Left cardiac atrium (tissue), 4 donors: ENCODE measurements at regions not wholly inside any gene's neighbourhood (a gene's known extent, or its start where the extent isn't known, plus 50 kb on each side); places are given as distances from the start of the nearest gene placed in this dataset.
"Not testable (repeated sequence)": the region's sequence is repeated elsewhere in the genome, so short reads cannot be mapped to it uniquely, and the experiment has no call there.

Source experiments
- ATAC-seq, 2 donors: fragments of 200-7000 bp; cut with Tn5 transposase; one replicate each; pipeline ENCODE4 v1.9.1; 2020; ENCODE audit warnings: mild to moderate bottlenecking in 2 of 2, moderate library complexity in 2 of 2
- DNase-seq: peaks from one replicate; pipeline ENCODE4 v3.0.0-alpha.2; 2020
- intact Hi-C, 2 donors: fragments of 100-400 bp; cut with DNase I; formaldehyde crosslinking; loops; one replicate each; pipeline versions ENCODE4 v1.14.1 to v1.15.1; 2022 to 2023
- donor health status: DM: no; HTN: yes; CAD: no.
- donor health status: DM: no; HTN: yes; CAD: no; lungs with severe emphysema.
- donor health status: DM: yes; HTN: yes; CAD: no.
- donor health status: Dilated cardiomyopathy.

- no peak for ATAC-seq
- DNase-seq, result no peak
- intact Hi-C loops, result no loop called here
Observed at GRCh38 chr6:113220832-113221231, 636.3 kb upstream of the MARCKS start.

GRCh38 chr6:113221850-113222249, 635.3 kb upstream of the MARCKS start:
- DNase-seq (peak; percentile 17), ATAC-seq (no peak)
- intact Hi-C loops, result no loop called here

GRCh38 chr6:113246186-113246585, 611.0 kb upstream of the MARCKS start:
- intact Hi-C loops, result no loop called here

GRCh38 chr6:113248532-113248931, 608.6 kb upstream of the MARCKS start:
- DNase-seq (no peak), ATAC-seq (no peak)
- intact Hi-C loops, result no loop called here

More at GRCh38 chr6:113246186-113246585, 611.0 kb upstream of the MARCKS start:
- DNase-seq (no peak), ATAC-seq (no peak)

GRCh38 chr6:113254194-113254593, 603.0 kb upstream of the MARCKS start:
- ATAC-seq, DNase-seq, intact Hi-C loops: not testable (repeated sequence)

- no peak for DNase-seq
- intact Hi-C loops, result no loop called here
- no peak for ATAC-seq
Observed at GRCh38 chr6:113258771-113259170, 598.4 kb upstream of the MARCKS start.

- ATAC-seq (no peak), DNase-seq (no peak)
- intact Hi-C loops, result no loop called here
Observed at GRCh38 chr6:113271437-113271836, 585.7 kb upstream of the MARCKS start.

- intact Hi-C loops, result no loop called here
- DNase-seq (no peak), ATAC-seq (no peak)
Observed at GRCh38 chr6:113276601-113277000, 580.5 kb upstream of the MARCKS start.

- DNase-seq (no peak), ATAC-seq (no peak)
Observed at GRCh38 chr6:113277111-113277510, 580.0 kb upstream of the MARCKS start.

GRCh38 chr6:113281014-113281413, 576.1 kb upstream of the MARCKS start:
- DNase-seq, result no peak
- intact Hi-C loops, result no loop called here
- no peak for ATAC-seq

More at GRCh38 chr6:113277111-113277510, 580.0 kb upstream of the MARCKS start:
- intact Hi-C loops, result no loop called here

- intact Hi-C loops, result no loop called here
- ATAC-seq, result no peak
- DNase-seq, result no peak
Observed at GRCh38 chr6:113281431-113281830, 575.7 kb upstream of the MARCKS start.

GRCh38 chr6:113287396-113287795, 569.7 kb upstream of the MARCKS start:
- no peak for DNase-seq
- ATAC-seq, result no peak
- intact Hi-C loops, result no loop called here

- DNase-seq (no peak), ATAC-seq (no peak)
- intact Hi-C loops, result no loop called here
Observed at GRCh38 chr6:113288409-113288808, 568.7 kb upstream of the MARCKS start.

- intact Hi-C loops, result no loop called here
- no peak for ATAC-seq
Observed at GRCh38 chr6:113289166-113289565, 568.0 kb upstream of the MARCKS start.

GRCh38 chr6:113290684-113291083, 566.5 kb upstream of the MARCKS start:
- no peak for DNase-seq
- intact Hi-C loops, result no loop called here
- ATAC-seq, result no peak

More at GRCh38 chr6:113289166-113289565, 568.0 kb upstream of the MARCKS start:
- DNase-seq, result no peak

- ATAC-seq (no peak), DNase-seq (no peak)
- intact Hi-C loops, result no loop called here
Observed at GRCh38 chr6:113291751-113292445, 565.2 kb upstream of the MARCKS start.

GRCh38 chr6:113292646-113293422, 564.3 kb upstream of the MARCKS start:
- ATAC-seq (no peak), DNase-seq (no peak)
- intact Hi-C loops, result no loop called here

- intact Hi-C loops, result no loop called here
- DNase-seq (no peak), ATAC-seq (no peak)
Observed at GRCh38 chr6:113293423-113293740, 563.8 kb upstream of the MARCKS start.

GRCh38 chr6:113299531-113299930, 557.6 kb upstream of the MARCKS start:
- ATAC-seq (no peak), DNase-seq (no peak)
- intact Hi-C loops, result no loop called here

GRCh38 chr6:113301651-113302050, 555.5 kb upstream of the MARCKS start:
- ATAC-seq, result no peak
- intact Hi-C loops, result loop anchor here in 1 of 2 donors (10.0 kb wide), 1 partner anchor 517 kb away; no protein-coding TSS in a partner anchor
- DNase-seq, result no peak

GRCh38 chr6:113304116-113304515, 553.0 kb upstream of the MARCKS start:
- no peak for ATAC-seq
- intact Hi-C loops, result loop anchor here in 1 of 2 donors (10.0 kb wide), 1 partner anchor 519 kb away; no protein-coding TSS in a partner anchor
- no peak for DNase-seq
